ES-I3 (cell line): ENCODE measurements at regions not wholly inside any gene's neighbourhood (a gene's known extent, or its start where the extent isn't known, plus 50 kb on each side); places are given as distances from the start of the nearest gene placed in this dataset.
"Not testable (repeated sequence)": the region's sequence is repeated elsewhere in the genome, so short reads cannot be mapped to it uniquely, and the experiment has no call there.

ENCODE experiments used
- H3K36me3 ChIP-seq: 2 replicates; pipeline ENCODE4 v1.6.1; 2013; ENCODE audit warnings: mild to moderate bottlenecking, low read length, control low read depth, moderate library complexity; ENCODE audit not compliant: insufficient read depth
- H3K4me1 ChIP-seq: 2 replicates; pipeline ENCODE4 v1.6.1; 2013; ENCODE audit warnings: mild to moderate bottlenecking, control low read depth, low read length; ENCODE audit not compliant: insufficient read depth
- H3K9ac ChIP-seq: 2 replicates; pipeline ENCODE4 v1.6.1; 2013; ENCODE audit warnings: low read depth, mild to moderate bottlenecking, low read length, moderate library complexity
- H3K9me3 ChIP-seq: 2 replicates; pipeline ENCODE4 v1.6.1; 2013; ENCODE audit warnings: mild to moderate bottlenecking, low read length, moderate library complexity; ENCODE audit not compliant: control insufficient read depth, insufficient read depth

GRCh38 chr11:71707083-71707482 is 124.4 kb upstream of the KRTAP5-11 start:
- not testable (repeated sequence) for H3K4me1 ChIP-seq, H3K9ac ChIP-seq, H3K36me3 ChIP-seq, H3K9me3 ChIP-seq

- not testable (repeated sequence) for H3K4me1 ChIP-seq, H3K36me3 ChIP-seq, H3K9ac ChIP-seq, H3K9me3 ChIP-seq
Measured at GRCh38 chr11:71709541-71709940, 123.5 kb upstream of the DEFB108B start.

DNA sequence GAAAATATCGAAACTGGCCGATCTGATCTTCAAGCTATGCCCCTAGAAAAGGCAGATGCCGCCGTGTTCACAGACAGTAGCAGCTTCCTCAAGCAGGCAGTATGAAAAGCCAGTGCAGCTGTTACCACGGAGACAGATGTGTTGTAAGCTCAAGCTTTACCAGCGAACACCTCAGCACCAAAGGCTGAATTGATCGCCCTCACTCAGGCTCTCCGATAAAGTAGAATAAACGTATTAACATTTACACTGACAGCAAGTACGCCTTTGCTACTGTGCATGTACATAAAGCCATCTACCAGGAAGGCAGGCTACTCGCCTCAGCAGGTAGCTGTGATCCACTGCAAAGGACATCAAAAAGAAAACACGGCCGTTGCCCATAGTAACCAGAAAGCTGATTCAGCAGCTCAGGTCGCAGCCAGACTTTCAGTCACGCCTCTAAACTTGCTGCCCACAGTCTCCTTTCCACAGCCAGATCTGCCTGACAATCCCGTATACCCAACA is 122.8 kb upstream of the DEFB108B start:
- not testable (repeated sequence) for H3K9ac ChIP-seq, H3K9me3 ChIP-seq, H3K36me3 ChIP-seq, H3K4me1 ChIP-seq

GRCh38 chr11:71710701-71711385 is 122.2 kb upstream of the DEFB108B start:
- not testable (repeated sequence) for H3K4me1 ChIP-seq, H3K9me3 ChIP-seq, H3K9ac ChIP-seq, H3K36me3 ChIP-seq

- H3K9me3 ChIP-seq, H3K4me1 ChIP-seq, H3K36me3 ChIP-seq, H3K9ac ChIP-seq: not testable (repeated sequence)
Measured at GRCh38 chr11:71712350-71712749, 120.7 kb upstream of the DEFB108B start.

GRCh38 chr11:71712846-71713245 is 120.2 kb upstream of the DEFB108B start:
- H3K9ac ChIP-seq, H3K4me1 ChIP-seq, H3K9me3 ChIP-seq, H3K36me3 ChIP-seq: not testable (repeated sequence)

DNA sequence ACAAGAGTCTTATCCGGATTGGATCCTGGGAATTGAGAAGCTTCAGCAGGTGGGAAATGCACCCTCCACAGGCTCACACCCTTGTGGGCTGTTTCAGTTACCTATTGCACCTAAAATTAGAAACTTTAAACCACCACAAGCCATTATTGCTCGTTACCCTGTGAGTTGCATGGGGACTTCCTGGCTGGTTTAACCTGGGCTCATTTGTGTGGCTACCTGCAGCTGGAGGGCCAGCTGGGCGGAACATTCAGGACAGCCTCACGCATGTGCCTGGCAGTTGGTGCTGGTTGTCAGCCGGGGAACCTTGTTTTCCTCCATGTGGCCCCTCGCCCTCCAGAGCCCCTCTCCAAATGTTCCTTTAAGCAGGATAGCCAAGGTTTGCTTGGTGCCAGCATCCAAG is 118.5 kb upstream of the DEFB108B start:
- not testable (repeated sequence) for H3K9me3 ChIP-seq, H3K9ac ChIP-seq, H3K4me1 ChIP-seq, H3K36me3 ChIP-seq

DNA sequence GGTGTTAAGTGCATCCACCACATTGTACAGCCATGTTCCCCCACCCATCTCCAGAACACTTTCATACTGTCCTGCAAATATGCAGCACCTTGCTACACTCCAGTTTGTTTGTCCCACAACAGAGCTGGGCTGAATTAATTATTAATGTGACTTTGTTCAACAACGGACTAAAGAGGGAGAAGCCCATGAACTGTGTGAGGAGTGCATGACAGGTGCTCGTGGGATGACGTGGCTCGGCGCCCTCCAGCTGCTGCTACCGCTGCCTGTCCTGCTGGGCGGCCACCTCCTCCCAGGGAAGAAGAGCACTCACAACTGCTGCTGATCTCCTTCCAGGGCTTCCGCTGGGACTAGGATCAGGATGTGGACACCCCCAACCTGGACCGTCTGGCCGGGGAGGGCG is 111.2 kb upstream of the DEFB108B start:
- not testable (repeated sequence) for H3K9me3 ChIP-seq, H3K36me3 ChIP-seq, H3K9ac ChIP-seq, H3K4me1 ChIP-seq

GRCh38 chr11:71723991-71724390 is 109.0 kb upstream of the DEFB108B start:
- H3K9ac ChIP-seq, H3K9me3 ChIP-seq, H3K4me1 ChIP-seq, H3K36me3 ChIP-seq: not testable (repeated sequence)

GRCh38 chr11:71730748-71731147 is 102.3 kb upstream of the DEFB108B start:
- H3K4me1 ChIP-seq, H3K36me3 ChIP-seq, H3K9ac ChIP-seq, H3K9me3 ChIP-seq: not testable (repeated sequence)

GRCh38 chr11:71734368-71734767 is 98.6 kb upstream of the DEFB108B start:
- not testable (repeated sequence) for H3K9me3 ChIP-seq, H3K9ac ChIP-seq, H3K36me3 ChIP-seq, H3K4me1 ChIP-seq

- H3K9me3 ChIP-seq, H3K9ac ChIP-seq, H3K36me3 ChIP-seq, H3K4me1 ChIP-seq: not testable (repeated sequence)
Measured at GRCh38 chr11:71738317-71738716, 94.7 kb upstream of the DEFB108B start.

DNA sequence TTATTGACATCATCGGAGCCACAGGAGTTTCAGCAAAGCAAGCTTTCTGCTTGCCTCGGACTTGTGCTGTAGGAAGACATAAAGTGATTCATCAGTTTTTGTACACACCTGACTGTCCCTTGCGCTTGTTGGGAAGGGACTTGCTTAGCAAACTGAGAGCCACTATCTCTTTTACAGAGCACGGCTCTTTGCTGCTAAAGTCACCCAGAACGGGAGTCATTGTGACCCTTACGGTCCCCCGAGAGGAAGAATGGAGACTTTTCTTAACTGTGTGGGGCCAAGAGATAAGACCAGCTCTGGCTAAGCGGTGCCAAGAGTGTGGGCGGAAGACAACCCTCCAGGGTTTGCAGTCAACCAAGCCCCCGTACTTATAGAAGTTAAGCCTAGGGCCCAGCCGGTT is 89.6 kb upstream of the DEFB108B start:
- not testable (repeated sequence) for H3K4me1 ChIP-seq, H3K9me3 ChIP-seq, H3K36me3 ChIP-seq, H3K9ac ChIP-seq

DNA sequence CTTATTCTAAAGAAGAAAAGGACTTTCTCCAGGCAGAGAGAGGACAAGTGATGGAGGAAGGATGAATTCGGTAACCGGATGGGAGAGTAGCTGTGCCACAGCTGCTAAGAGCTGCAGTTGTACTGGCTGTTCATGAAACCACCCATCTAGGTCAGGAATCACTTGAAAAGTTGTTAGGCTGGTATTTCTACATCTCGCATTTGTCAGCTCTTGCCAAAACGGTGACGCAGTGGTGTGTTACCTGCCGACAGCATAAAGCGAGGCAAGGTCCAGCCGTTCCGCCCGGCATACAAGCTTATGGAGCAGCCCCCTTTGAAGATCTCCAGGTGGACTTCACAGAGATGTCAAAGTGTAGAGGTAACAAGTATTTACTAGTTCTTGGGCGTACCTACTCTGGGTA is 87.3 kb upstream of the DEFB108B start:
- H3K4me1 ChIP-seq, H3K9ac ChIP-seq, H3K9me3 ChIP-seq, H3K36me3 ChIP-seq: not testable (repeated sequence)

GRCh38 chr11:71746263-71746662 is 86.7 kb upstream of the DEFB108B start:
- H3K36me3 ChIP-seq, H3K9ac ChIP-seq, H3K9me3 ChIP-seq, H3K4me1 ChIP-seq: not testable (repeated sequence)
